ENCODE measurements at regions not wholly inside any gene's neighbourhood (a gene's known extent, or its start where the extent isn't known, plus 50 kb on each side); places are given as distances from the start of the nearest gene placed in this dataset.

DNA sequence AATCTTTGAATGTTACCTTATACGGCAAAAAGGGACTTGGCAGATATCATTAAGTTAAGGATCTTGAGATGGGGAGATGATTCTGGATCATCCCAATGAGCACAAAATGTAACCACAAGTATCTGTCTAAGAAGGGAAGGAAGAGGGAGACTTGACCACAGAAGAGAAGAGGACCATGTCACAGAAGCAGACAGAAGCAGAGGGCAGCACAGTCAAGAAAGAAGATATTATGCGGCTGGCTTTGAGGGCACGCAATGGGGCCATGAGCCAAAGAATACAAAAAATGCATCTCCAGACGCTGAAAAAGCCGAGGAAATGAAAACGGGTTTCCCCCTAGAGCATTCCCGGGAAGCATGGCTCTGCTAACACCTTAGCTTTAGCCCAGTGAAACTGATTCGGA is 225.3 kb downstream of the NR2F1-AS1 start:
- Histone ChIP-seq H2AFZ (ENCODE audit: low read length) (peak overlapping the region; percentile 8), H3K27ac (ENCODE audit: insufficient read depth, low read length) (no peak overlapping the region)

DNA sequence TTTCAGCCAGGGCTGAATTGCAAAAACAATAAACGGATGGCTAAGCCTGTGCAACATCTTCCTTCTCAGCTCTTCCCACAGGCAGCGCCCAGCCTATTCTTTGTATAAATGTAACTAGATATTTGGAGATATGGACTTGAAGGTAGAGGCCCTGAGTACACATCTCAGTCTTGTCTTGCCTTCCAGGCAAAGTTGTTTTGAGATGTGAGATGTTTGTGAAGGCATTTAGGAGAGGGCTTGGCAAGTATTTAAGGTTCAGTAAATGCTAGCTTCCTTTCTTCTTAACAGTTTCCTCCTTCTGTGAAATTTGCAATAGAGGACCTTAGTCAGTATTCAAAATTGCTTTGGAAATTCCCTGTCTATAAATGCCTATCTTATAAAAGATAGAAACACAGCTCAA is 228.8 kb downstream of the NR2F1-AS1 start:
- no peaks in the 10 kb centered on the region for H4K20me1 ChIP-seq (ENCODE audit: control insufficient read depth, extremely low read depth, insufficient read depth, low read length)
- no peaks in the 10 kb centered on the region for H3K27me3 ChIP-seq (ENCODE audit: control insufficient read depth, insufficient read depth, low read length)
- H3K4me3 ChIP-seq (replicated peaks in 1 of 4; ENCODE audit: control extremely low read depth in 1 of 4, insufficient read depth in 1 of 4, low read depth in 3 of 4, low read length in 4 of 4) = no peak overlapping the region
- H2AFZ ChIP-seq (ENCODE audit: low read length) = no peak overlapping the region
- no peaks in the 10 kb centered on the region for H3K36me3 ChIP-seq (ENCODE audit: control insufficient read depth, insufficient read depth, low read length)
- H3K79me2 ChIP-seq (ENCODE audit: control insufficient read depth, insufficient read depth, low read length) = no peaks in the 10 kb centered on the region
- no peak overlapping the region for H3K4me2 ChIP-seq (ENCODE audit: extremely low read depth, insufficient read depth, low read length)
- no peak for DNase-seq (ENCODE audit: low read depth in 2 of 2)
- H3K9ac ChIP-seq (ENCODE audit: insufficient read depth, low read length) = no peak overlapping the region
- no peaks in the 10 kb centered on the region for H3K4me1 ChIP-seq (ENCODE audit: control insufficient read depth, extremely low read depth, insufficient read depth, low read length)
- TF ChIP-seq, protein P1, sequence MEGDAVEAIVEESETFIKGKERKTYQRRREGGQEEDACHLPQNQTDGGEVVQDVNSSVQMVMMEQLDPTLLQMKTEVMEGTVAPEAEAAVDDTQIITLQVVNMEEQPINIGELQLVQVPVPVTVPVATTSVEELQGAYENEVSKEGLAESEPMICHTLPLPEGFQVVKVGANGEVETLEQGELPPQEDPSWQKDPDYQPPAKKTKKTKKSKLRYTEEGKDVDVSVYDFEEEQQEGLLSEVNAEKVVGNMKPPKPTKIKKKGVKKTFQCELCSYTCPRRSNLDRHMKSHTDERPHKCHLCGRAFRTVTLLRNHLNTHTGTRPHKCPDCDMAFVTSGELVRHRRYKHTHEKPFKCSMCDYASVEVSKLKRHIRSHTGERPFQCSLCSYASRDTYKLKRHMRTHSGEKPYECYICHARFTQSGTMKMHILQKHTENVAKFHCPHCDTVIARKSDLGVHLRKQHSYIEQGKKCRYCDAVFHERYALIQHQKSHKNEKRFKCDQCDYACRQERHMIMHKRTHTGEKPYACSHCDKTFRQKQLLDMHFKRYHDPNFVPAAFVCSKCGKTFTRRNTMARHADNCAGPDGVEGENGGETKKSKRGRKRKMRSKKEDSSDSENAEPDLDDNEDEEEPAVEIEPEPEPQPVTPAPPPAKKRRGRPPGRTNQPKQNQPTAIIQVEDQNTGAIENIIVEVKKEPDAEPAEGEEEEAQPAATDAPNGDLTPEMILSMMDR (conservative IDR thresholded peaks at IDR 0.05 in 1 of 2, IDR thresholded peaks at IDR 0.05 in 1 of 2; ENCODE audit: low read depth in 1 of 2, low read length in 2 of 2) = no peak
- no peak for TF ChIP-seq EZH2 (IDR thresholded peaks at IDR 0.05; ENCODE audit: low read length, missing control alignments)
- no peak overlapping the region for H3K27ac ChIP-seq (ENCODE audit: insufficient read depth, low read length)
- no peaks in the 10 kb centered on the region for H3K9me3 ChIP-seq (ENCODE audit: control insufficient read depth, insufficient read depth, low read depth, low read length)

More for the DNA sequence above, 225.3 kb downstream of the NR2F1-AS1 start:
- Histone ChIP-seq H3K27me3 (ENCODE audit: control insufficient read depth, insufficient read depth, low read length) (no peaks in the 10 kb centered on the region), H3K79me2 (ENCODE audit: control insufficient read depth, insufficient read depth, low read length) (no peaks in the 10 kb centered on the region), H4K20me1 (ENCODE audit: control insufficient read depth, extremely low read depth, insufficient read depth, low read length) (no peaks in the 10 kb centered on the region), H3K4me2 (ENCODE audit: extremely low read depth, insufficient read depth, low read length) (no peak overlapping the region), H3K4me3 (replicated peaks in 1 of 4; ENCODE audit: control extremely low read depth in 1 of 4, insufficient read depth in 1 of 4, low read depth in 3 of 4, low read length in 4 of 4) (no peak overlapping the region), H3K4me1 (ENCODE audit: control insufficient read depth, extremely low read depth, insufficient read depth, low read length) (peaks cover 4% of the 10 kb centered on the region), H3K9me3 (ENCODE audit: control insufficient read depth, insufficient read depth, low read depth, low read length) (no peaks in the 10 kb centered on the region), H3K9ac (ENCODE audit: insufficient read depth, low read length) (no peak overlapping the region), H3K36me3 (ENCODE audit: control insufficient read depth, insufficient read depth, low read length) (no peaks in the 10 kb centered on the region)
- no peak for TF ChIP-seq EZH2 (IDR thresholded peaks at IDR 0.05; ENCODE audit: low read length, missing control alignments)
- TF ChIP-seq, protein P1 (conservative IDR thresholded peaks at IDR 0.05 in 1 of 2, IDR thresholded peaks at IDR 0.05 in 1 of 2; ENCODE audit: low read depth in 1 of 2, low read length in 2 of 2) = no peak
- DNase-seq (ENCODE audit: low read depth in 2 of 2) = no peak

DNA sequence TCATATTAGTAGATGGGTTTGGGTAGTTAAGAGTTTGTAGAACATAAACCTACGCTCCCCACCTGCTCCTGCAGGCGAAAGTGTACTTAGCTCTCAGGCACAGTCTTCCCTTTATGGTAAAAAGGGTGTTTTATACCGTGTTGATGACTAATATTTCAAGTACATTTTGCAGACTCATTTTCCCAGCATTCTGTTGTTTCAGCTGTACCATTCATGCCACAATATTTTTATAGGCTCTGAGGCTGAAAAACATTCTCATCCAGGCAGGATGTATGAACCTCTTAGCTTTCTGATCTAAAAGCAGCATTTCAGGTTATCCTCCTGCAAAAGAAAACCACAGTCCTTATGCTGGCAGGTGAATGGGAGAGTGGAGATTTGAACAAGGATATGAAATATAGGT is 231.4 kb downstream of the NR2F1-AS1 start:
- no peak overlapping the region for H3K4me2 ChIP-seq (ENCODE audit: extremely low read depth, insufficient read depth, low read length)
- H3K9me3 ChIP-seq (ENCODE audit: control insufficient read depth, insufficient read depth, low read depth, low read length) = no peaks in the 10 kb centered on the region
- no peak overlapping the region for H2AFZ ChIP-seq (ENCODE audit: low read length)
- no peaks in the 10 kb centered on the region for H3K36me3 ChIP-seq (ENCODE audit: control insufficient read depth, insufficient read depth, low read length)
- H3K4me3 ChIP-seq (replicated peaks in 1 of 4; ENCODE audit: control extremely low read depth in 1 of 4, insufficient read depth in 1 of 4, low read depth in 3 of 4, low read length in 4 of 4) = no peak overlapping the region
- no peak for TF ChIP-seq EZH2 (IDR thresholded peaks at IDR 0.05; ENCODE audit: low read length, missing control alignments)
- TF ChIP-seq, protein P1 (conservative IDR thresholded peaks at IDR 0.05 in 1 of 2, IDR thresholded peaks at IDR 0.05 in 1 of 2; ENCODE audit: low read depth in 1 of 2, low read length in 2 of 2) = no peak
- H4K20me1 ChIP-seq (ENCODE audit: control insufficient read depth, extremely low read depth, insufficient read depth, low read length) = no peaks in the 10 kb centered on the region
- no peaks in the 10 kb centered on the region for H3K27me3 ChIP-seq (ENCODE audit: control insufficient read depth, insufficient read depth, low read length)
- no peaks in the 10 kb centered on the region for H3K4me1 ChIP-seq (ENCODE audit: control insufficient read depth, extremely low read depth, insufficient read depth, low read length)
- H3K79me2 ChIP-seq (ENCODE audit: control insufficient read depth, insufficient read depth, low read length) = no peaks in the 10 kb centered on the region
- H3K27ac ChIP-seq (ENCODE audit: insufficient read depth, low read length) = no peak overlapping the region
- peak; percentile 66 to 87 for DNase-seq (ENCODE audit: low read depth in 2 of 2)
- no peak overlapping the region for H3K9ac ChIP-seq (ENCODE audit: insufficient read depth, low read length)

Data from fibroblast of lung (primary cell).